HepG2 (cell line): ENCODE measurements at regions not wholly inside any gene's neighbourhood (a gene's known extent, or its start where the extent isn't known, plus 50 kb on each side); places are given as distances from the start of the nearest gene placed in this dataset.
A peak's percentile ranks its signal among the peaks of the same experiment; 100 is the strongest.

ENCODE experiments used
- ADNP ChIP-seq: sonication (generic); formaldehyde crosslinking; IDR thresholded peaks from 2 replicates; pipeline ENCODE4 v1.4.0; 2020; ENCODE audit warnings: missing genetic modification reagents
- BORCS8-MEF2B ChIP-seq: sonication (generic); formaldehyde crosslinking; IDR thresholded peaks from 2 replicates; pipeline ENCODE4 v1.8.0; 2022; ENCODE audit warnings: mild to moderate bottlenecking, missing genetic modification reagents
- FOXP1 ChIP-seq, 2 experiments: fragments of 450-650 bp in 1 of 2; IDR thresholded peaks; 2 replicates each; pipeline ENCODE4 v1.6.1; 2017 to 2018; ENCODE audit warnings: antibody characterized with exemption in 1 of 2
- HES4 ChIP-seq: sonication (generic); formaldehyde crosslinking; IDR thresholded peaks from 2 replicates; pipeline ENCODE4 v1.9.0; 2021; ENCODE audit warnings: mild to moderate bottlenecking, missing genetic modification reagents, borderline replicate concordance
- ISL2 ChIP-seq: sonication (generic); formaldehyde crosslinking; IDR thresholded peaks from 2 replicates; pipeline ENCODE4 v1.5.0; 2020; ENCODE audit warnings: missing genetic modification reagents
- KDM6A ChIP-seq: IDR thresholded peaks from 2 replicates; pipeline ENCODE4 v1.6.1; 2016; ENCODE audit warnings: low read depth
- KLF6 ChIP-seq: IDR thresholded peaks from 2 replicates; pipeline ENCODE4 v1.8.0; 2016; ENCODE audit warnings: missing biosample characterization, missing genetic modification reagents
- PAWR ChIP-seq: sonication (generic); formaldehyde crosslinking; IDR thresholded peaks from 2 replicates; pipeline ENCODE4 v1.4.0; 2020; ENCODE audit warnings: missing genetic modification reagents, mild to moderate bottlenecking, borderline replicate concordance
- PCBP1 ChIP-seq: fragments of 200-400 bp; formaldehyde crosslinking; IDR thresholded peaks from 2 replicates; pipeline ENCODE4 v1.6.1; 2017; ENCODE audit warnings: mild to moderate bottlenecking, low read depth, low read length, borderline replicate concordance
- ZC3H13 ChIP-seq: sonication (generic); formaldehyde crosslinking; IDR thresholded peaks from 2 replicates; pipeline ENCODE4 v1.8.1; 2023; ENCODE audit warnings: mild to moderate bottlenecking, missing genetic modification reagents, moderate library complexity
- ZFP36 ChIP-seq: fragments of 150-350 bp; IDR thresholded peaks from 2 replicates; pipeline ENCODE4 v1.6.1; 2018; ENCODE audit warnings: borderline replicate concordance, low read length, low read depth; ENCODE audit not compliant: partially characterized antibody
- ZNF230 ChIP-seq: sonication (generic); formaldehyde crosslinking; IDR thresholded peaks from 2 replicates; pipeline ENCODE4 v1.4.0; 2020; ENCODE audit warnings: mild to moderate bottlenecking, missing genetic modification reagents
- ZNF510 ChIP-seq: sonication (generic); formaldehyde crosslinking; IDR thresholded peaks from 2 replicates; pipeline ENCODE4 v1.4.0; 2020; ENCODE audit warnings: low read depth, mild to moderate bottlenecking, missing genetic modification reagents
- ZSCAN21 ChIP-seq: sonication (generic); formaldehyde crosslinking; IDR thresholded peaks from 2 replicates; pipeline ENCODE4 v1.8.0; 2022; ENCODE audit warnings: mild to moderate bottlenecking, missing genetic modification reagents, moderate library complexity, borderline replicate concordance
- TF ChIP-seq, protein P1 (sequence below): fragments of 450-650 bp; IDR thresholded peaks from 2 replicates; pipeline ENCODE4 v1.6.1; 2016
- TF ChIP-seq, protein P2 (sequence below): sonication (generic); formaldehyde crosslinking; IDR thresholded peaks from 2 replicates; pipeline ENCODE4 v1.8.1; 2023; ENCODE audit warnings: mild to moderate bottlenecking, missing genetic modification reagents
- TF ChIP-seq, protein P3 (sequence below): sonication (generic); formaldehyde crosslinking; IDR thresholded peaks from 2 replicates; pipeline ENCODE4 v1.4.0; 2020; ENCODE audit warnings: missing genetic modification reagents, borderline replicate concordance
- TF ChIP-seq, protein P4 (sequence below): sonication (generic); formaldehyde crosslinking; IDR thresholded peaks from 2 replicates; pipeline ENCODE4 v1.4.0; 2020; ENCODE audit warnings: missing genetic modification reagents, borderline replicate concordance
- TF ChIP-seq, protein P5 (sequence below): IDR thresholded peaks from 2 replicates; pipeline ENCODE4 v1.6.1; 2016; ENCODE audit warnings: low read depth
- TF ChIP-seq, protein P6 (sequence below): IDR thresholded peaks from 2 replicates; pipeline ENCODE4 v1.6.1; 2012; ENCODE audit warnings: inconsistent platforms

DNA sequence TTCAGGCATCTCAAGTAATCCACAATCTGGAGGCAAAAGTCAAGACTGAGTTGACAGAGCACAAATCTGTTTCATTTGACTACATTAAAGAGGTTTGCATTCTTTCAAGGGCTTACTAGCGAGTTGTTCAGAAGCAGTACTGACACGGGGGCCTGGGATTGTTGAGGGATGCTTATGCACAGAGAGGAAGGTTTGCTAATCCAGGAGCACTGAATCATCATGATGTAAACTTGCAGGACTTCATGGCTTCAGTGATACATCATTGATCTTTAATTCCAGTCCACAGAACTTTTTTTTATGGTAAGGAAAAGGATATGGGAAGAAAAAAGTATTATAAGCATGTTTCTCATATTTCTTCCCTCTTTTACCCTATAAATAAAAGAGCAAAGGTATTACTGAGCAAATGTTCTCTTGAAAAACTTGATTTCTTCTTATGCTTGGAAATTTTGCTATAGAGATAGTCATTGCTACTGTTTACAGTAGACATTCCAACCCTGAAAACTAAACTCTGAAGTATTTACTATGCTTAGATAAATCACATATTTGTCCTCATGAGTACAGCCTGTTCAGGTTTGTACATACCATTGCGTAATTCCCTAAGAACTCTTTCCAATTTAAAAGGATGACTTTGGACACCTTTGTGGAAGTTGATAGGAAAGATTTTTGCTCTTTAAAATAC lies 65.8 kb upstream of the KPNA3 start (continued):
- TF ChIP-seq, protein P1, sequence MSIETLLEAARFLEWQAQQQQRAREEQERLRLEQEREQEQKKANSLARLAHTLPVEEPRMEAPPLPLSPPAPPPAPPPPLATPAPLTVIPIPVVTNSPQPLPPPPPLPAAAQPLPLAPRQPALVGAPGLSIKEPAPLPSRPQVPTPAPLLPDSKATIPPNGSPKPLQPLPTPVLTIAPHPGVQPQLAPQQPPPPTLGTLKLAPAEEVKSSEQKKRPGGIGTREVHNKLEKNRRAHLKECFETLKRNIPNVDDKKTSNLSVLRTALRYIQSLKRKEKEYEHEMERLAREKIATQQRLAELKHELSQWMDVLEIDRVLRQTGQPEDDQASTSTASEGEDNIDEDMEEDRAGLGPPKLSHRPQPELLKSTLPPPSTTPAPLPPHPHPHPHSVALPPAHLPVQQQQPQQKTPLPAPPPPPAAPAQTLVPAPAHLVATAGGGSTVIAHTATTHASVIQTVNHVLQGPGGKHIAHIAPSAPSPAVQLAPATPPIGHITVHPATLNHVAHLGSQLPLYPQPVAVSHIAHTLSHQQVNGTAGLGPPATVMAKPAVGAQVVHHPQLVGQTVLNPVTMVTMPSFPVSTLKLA, result no peak
- no peak for TF ChIP-seq KLF6 (CRISPR knock-in tag)
- no peak for TF ChIP-seq BORCS8-MEF2B (CRISPR knock-in tag)
- no peak for TF ChIP-seq ZSCAN21 (CRISPR knock-in tag)
- TF ChIP-seq, protein P2, sequence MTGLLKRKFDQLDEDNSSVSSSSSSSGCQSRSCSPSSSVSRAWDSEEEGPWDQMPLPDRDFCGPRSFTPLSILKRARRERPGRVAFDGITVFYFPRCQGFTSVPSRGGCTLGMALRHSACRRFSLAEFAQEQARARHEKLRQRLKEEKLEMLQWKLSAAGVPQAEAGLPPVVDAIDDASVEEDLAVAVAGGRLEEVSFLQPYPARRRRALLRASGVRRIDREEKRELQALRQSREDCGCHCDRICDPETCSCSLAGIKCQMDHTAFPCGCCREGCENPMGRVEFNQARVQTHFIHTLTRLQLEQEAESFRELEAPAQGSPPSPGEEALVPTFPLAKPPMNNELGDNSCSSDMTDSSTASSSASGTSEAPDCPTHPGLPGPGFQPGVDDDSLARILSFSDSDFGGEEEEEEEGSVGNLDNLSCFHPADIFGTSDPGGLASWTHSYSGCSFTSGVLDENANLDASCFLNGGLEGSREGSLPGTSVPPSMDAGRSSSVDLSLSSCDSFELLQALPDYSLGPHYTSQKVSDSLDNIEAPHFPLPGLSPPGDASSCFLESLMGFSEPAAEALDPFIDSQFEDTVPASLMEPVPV, result no peak
- TF ChIP-seq, protein P3, sequence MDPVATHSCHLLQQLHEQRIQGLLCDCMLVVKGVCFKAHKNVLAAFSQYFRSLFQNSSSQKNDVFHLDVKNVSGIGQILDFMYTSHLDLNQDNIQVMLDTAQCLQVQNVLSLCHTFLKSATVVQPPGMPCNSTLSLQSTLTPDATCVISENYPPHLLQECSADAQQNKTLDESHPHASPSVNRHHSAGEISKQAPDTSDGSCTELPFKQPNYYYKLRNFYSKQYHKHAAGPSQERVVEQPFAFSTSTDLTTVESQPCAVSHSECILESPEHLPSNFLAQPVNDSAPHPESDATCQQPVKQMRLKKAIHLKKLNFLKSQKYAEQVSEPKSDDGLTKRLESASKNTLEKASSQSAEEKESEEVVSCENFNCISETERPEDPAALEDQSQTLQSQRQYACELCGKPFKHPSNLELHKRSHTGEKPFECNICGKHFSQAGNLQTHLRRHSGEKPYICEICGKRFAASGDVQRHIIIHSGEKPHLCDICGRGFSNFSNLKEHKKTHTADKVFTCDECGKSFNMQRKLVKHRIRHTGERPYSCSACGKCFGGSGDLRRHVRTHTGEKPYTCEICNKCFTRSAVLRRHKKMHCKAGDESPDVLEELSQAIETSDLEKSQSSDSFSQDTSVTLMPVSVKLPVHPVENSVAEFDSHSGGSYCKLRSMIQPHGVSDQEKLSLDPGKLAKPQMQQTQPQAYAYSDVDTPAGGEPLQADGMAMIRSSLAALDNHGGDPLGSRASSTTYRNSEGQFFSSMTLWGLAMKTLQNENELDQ (CRISPR knock-in tag), result no peak
- TF ChIP-seq PAWR (CRISPR knock-in tag), result no peak
- no peak for TF ChIP-seq ZNF510 (CRISPR knock-in tag)
- TF ChIP-seq KDM6A (CRISPR knock-in tag), result peak; percentile 82
- TF ChIP-seq, protein P4, sequence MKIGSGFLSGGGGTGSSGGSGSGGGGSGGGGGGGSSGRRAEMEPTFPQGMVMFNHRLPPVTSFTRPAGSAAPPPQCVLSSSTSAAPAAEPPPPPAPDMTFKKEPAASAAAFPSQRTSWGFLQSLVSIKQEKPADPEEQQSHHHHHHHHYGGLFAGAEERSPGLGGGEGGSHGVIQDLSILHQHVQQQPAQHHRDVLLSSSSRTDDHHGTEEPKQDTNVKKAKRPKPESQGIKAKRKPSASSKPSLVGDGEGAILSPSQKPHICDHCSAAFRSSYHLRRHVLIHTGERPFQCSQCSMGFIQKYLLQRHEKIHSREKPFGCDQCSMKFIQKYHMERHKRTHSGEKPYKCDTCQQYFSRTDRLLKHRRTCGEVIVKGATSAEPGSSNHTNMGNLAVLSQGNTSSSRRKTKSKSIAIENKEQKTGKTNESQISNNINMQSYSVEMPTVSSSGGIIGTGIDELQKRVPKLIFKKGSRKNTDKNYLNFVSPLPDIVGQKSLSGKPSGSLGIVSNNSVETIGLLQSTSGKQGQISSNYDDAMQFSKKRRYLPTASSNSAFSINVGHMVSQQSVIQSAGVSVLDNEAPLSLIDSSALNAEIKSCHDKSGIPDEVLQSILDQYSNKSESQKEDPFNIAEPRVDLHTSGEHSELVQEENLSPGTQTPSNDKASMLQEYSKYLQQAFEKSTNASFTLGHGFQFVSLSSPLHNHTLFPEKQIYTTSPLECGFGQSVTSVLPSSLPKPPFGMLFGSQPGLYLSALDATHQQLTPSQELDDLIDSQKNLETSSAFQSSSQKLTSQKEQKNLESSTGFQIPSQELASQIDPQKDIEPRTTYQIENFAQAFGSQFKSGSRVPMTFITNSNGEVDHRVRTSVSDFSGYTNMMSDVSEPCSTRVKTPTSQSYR (CRISPR knock-in tag), result peak; percentile 19; the same call in 1 of the 2 replicates
- no peak for TF ChIP-seq PCBP1
- TF ChIP-seq, protein P5, sequence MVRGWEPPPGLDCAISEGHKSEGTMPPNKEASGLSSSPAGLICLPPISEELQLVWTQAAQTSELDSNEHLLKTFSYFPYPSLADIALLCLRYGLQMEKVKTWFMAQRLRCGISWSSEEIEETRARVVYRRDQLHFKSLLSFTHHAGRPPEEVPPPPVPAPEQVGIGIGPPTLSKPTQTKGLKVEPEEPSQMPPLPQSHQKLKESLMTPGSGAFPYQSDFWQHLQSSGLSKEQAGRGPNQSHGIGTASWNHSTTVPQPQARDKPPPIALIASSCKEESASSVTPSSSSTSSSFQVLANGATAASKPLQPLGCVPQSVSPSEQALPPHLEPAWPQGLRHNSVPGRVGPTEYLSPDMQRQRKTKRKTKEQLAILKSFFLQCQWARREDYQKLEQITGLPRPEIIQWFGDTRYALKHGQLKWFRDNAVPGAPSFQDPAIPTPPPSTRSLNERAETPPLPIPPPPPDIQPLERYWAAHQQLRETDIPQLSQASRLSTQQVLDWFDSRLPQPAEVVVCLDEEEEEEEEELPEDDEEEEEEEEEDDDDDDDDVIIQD, result no peak; the same call in 1 of the 2 replicates
- peak; percentile 95 for TF ChIP-seq ISL2 (CRISPR knock-in tag)
- TF ChIP-seq ADNP (CRISPR knock-in tag), result no peak
- TF ChIP-seq ZFP36, result no peak
- TF ChIP-seq, protein P6, sequence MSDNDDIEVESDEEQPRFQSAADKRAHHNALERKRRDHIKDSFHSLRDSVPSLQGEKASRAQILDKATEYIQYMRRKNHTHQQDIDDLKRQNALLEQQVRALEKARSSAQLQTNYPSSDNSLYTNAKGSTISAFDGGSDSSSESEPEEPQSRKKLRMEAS, result 0 out of 2 replicates have a peak, but pooled peaks have one; percentile 27
- TF ChIP-seq HES4, result no peak
- no peak for TF ChIP-seq ZNF230
- TF ChIP-seq FOXP1 (IDR thresholded peaks at IDR 0.05), result peak; percentile 86
- peak; percentile 97 for TF ChIP-seq FOXP1 (CRISPR knock-in tag; IDR thresholded peaks at IDR 0.05)
- TF ChIP-seq ZC3H13 (CRISPR knock-in tag), result no peak
